Germinal center (tissue), 1 donor: ENCODE measurements at regions not wholly inside any gene's neighbourhood (a gene's known extent, or its start where the extent isn't known, plus 50 kb on each side); places are given as distances from the start of the nearest gene placed in this dataset.
"Not testable (repeated sequence)": the region's sequence is repeated elsewhere in the genome, so short reads cannot be mapped to it uniquely, and the experiment has no call there.

ENCODE experiments used
- DNase-seq: peaks from one replicate; pipeline ENCODE4 v3.0.0; 2012; ENCODE audit warnings: mixed read lengths, low spot score

DNA sequence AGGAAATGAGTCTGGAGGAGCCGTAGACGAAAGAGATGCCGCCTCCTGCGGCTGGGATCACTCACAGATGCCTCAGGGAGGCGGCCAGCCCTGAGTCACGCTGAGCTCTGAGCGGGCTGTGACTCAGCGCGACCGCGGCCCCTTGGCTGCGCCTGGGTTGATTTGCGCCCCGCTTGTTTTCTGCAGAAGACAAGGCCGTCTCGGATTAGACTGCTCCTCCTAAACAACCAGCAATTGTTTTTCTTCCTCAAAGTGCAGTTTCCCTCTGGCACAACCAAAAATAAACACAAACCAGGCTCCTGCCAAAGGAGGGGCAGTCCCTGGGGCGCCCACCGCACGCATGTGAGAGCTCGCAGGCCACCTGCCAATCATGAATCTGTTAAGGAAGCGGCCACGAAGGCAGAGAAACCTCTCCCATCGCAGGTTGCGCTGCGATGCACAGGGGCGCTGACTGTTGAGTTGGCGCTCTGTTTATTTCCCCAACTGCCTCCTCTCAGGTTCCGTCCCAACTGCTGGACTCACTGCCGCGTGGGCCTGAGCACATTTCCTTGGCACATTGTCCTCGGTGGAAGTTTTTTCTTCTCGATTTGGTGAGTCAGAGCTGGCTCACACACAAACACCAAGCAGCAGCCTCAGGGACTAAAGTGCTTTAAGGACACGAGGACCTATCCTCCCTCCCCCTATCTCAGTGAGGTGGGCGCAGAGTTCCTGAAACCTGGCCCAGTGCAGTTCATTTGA, 85.2 kb upstream of the NDUFV2 start:
- peak; percentile 47 for DNase-seq

DNA sequence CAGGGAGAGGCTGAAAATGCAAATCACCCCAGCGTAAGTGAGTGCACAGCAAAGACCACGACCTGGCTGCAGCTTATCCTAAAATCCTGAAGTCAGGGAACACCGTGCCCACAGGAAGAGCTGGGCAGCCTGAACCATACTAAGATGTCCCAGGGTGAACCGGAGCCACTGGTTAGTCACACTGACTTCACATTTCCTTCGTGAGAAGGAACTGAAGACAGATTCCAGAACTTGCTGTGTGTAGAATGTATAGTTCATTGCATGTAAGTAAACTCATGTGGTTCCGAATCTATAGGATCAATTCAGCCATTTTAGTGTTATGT, 84.6 kb upstream of the NDUFV2 start:
- no peak for DNase-seq

DNA sequence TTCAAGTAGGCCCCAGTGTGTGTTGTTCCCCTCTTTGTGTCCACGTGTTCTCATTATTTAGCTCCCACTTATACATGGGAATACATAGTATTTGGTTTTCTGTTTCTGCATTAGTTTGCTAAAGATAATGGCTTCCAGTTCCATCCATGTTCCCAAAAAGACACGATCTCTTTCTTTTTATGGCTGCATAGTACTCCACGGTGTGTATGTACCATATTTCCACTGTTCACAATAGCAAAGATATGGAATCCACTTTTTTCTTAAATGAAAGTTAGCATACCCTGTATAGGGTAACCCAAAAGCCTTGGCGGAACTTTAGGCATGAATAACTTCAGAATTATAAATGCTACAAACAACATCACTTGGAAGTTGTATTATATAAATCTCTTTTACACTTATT, 83.4 kb upstream of the NDUFV2 start:
- DNase-seq = no peak

DNA sequence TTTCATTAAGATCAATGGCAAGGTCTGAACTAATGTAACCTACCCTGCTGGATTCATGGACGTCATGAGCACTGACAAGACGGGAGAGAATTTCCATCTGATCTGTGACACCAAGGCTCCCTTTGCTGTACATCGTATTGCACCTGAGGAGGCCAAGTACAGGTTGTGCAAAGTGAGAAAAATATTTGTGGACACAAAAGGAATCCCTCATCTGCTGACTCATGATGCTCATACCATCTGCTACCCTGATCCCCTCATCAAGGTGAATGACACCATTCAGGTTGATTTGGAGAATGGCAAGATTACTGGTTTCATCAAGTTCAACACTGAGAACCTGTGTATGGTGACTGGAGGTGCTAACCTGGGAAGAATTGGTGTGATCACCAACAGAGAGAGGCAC, 82.3 kb upstream of the NDUFV2 start:
- no peak for DNase-seq

DNA sequence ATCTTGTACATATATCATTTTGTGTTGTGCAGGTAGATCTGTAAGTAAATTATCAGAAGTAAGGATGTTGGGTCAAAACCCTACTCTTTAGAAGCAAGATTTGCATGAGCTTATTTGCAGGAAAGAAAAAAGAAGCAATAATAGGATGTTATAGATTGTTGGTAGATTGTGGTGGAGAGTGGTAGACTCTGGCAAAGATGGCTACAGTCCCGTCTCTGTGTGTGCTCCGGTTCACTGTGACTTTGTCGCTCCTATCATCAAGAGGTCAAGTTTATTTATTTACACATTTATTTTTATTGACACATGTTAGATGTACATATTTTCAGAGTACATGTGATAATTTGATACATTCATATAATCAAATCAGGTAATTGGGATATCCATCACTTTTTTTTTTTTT, 81.0 kb upstream of the NDUFV2 start:
- no peak for DNase-seq

DNA sequence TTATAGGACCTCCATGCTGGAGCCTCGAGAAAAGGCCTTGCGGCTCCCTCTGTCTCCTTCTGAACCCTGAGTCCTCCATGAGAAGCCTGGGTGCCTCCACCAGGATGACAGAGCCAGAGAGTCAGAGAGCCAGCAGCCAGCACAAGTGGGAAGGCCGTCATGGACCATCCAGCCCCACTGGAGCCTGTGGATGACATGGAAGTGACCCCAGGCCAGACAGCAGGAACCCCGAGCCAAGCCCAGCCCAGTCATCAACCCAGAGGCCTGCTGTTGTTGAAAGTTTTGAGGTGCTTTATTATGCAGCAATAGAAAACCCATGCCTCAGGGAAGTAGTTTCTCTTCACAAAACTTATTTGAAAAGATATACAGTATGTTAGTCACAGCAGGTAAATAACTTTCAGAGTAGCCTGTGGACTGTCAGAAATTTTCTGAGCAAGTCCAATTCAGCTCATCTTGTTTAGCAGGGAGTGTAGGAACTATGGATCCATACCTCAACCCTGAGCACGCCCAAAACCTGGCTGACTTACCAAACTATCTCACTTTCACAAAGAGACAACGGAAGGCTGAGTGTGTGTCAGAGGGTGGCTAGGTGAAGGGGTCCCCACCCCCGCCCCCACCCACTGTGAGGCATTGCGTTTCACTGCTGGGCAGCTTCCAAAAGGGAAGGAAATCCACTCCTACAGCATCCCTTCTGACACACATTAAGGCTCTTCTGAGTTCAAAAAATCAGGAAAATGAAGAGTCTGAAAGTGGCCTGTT, 79.9 kb upstream of the NDUFV2 start:
- no peak for DNase-seq

DNA sequence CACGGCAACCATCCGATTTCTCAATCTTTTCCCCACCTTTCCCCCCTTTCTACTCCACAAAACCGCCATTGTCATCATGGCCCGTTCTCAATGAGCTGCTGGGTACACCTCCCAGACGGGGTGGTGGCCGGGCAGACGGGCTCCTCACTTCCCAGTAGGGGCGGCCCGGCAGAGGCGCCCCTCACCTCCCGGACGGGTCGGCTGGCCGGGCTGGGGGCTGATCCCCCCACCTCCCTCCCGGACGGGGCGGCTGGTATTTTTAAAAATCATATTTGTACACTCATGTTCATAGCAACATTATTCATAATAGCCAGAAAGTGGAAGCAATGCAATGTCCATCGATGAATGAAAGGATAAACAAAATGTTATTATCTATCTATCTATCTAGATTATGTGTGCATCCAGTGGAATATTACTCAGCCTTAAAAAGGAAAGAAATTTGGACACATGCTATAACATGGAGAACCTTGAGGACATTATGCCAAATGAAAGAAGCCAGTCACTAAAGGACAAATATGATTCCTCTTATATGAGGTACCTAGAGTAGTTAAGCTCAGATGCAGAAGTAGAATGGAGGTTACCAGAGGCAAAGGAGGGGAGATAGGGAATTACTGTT, 78.4 kb upstream of the NDUFV2 start:
- not testable (repeated sequence) for DNase-seq

DNA sequence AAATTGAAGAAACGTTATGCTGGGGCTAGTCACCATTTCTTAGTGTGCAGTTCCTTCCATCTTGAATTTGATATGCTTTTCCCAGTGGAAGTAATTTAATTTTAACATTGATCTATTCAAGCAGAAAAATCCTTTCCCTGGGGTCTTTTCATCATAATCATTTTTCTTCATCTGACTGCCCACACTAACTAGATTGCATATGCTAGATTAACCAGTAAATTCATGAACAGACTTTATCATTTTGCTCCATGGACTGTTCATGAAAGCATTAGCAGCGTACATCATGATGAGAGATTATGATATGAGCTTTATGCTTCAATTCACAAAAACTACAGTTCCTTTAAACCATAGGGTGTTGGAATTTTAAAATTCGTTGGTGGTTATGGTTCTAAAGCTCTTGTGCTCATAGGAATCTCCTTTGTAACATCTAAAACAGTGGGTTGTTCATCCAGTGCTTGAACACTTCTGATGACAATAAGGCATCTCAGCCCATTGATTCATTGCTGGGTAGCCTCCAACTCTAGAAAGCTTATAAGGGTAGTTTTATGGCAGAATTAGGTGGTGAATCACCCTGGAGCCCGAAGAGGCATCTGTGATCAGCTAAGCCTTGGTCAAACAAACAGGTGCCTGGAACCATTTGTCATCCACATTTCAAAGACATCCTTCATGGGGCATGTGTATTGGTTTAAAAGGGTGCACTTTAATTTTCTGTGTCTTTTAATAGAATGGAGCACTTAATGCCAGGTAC, 77.2 kb upstream of the NDUFV2 start:
- DNase-seq = no peak

DNA sequence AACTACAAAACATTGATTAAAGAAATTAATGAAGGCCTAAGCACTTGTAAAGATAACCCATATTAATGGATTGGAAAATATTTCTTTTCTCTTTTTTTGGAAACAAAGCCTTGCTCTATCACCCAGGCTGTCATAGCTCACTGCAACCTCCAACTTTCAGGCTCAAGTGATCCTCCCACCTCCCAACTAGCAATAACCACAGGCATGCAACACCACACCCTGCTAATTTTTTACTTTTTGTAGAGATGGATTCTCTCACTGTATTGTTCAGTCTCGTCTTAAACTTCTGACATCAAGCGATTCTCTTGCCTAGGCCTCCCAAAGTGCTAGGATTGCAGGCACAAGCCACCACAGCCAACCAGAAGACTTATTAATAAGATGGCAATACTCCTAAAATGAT, 73.4 kb upstream of the NDUFV2 start:
- no peak for DNase-seq

DNA sequence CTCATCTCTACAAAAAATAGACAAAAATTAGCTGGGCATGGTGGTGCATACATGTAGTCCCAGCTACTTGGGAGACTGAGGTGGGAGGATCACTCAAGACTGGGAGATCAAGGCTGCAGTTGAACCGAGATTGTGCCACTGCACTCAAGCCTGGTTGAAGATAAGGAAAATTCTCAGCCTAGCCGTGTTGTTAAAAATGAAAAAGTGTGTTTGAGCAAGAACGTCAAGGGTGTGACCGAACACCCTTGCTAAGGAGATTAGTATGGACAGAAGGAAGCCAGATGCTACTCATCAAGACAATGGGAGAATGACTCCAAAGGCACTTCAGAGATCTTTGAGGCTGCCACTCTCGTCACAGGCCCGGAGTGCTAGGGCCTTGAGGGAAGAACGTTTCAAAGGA, 70.0 kb upstream of the NDUFV2 start:
- no peak for DNase-seq

DNA sequence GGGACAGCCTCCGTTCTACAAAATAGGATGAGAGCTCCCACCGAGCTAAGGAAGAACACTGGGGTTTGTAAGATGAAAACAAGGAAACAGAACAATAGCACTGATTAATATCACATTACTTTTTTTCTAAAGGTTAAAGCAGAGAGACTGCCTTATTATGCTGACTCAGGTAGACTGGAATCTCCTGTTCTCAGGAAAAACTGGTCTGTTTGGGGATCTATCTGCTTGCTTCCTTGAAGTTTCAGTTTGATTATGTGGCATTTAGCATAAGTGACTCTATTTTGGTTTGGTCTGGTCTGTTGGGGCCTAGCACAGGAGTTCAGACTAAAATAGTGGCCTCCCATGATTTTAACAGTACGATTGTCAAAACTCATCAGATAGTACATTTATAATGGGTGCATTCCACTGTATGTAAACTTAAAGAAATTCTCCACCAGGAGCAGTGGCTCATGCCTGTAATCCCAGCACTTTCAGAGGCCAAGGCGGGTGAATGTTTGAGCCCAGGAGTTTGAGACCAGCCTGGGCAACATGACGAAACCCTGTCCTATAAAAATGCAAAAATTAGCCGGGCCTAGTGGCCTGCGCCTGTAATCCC, 64.1 kb upstream of the NDUFV2 start:
- no peak for DNase-seq

DNA sequence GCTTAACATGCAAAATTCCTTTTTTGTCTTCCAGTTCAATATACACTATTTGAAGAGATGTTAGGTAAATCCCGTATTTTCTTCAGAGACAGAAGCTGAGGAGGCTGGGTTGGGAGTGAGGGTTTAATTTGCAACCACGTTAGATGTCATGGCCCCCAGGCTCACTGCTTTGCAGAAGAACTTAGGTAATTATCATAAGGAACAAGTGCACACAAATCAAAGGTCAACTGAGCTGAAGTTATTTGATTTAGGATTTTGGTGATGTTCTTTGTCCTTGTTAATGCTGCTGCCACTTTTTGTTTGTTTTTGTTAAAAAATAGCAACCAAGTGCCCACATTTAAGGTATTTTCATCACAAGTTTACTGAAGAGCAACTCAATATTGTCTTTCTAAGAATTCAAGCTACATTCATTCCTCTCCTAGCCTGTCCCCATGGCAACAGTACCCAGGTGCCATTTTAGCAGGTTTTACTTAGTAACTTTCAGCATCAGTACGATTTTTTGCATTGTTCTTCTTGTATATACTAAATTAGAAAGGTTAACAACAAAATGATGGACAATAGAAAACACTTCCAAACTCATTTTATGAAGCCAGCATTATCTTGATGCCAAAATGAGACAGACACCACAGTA, 62.9 kb upstream of the NDUFV2 start:
- no peak for DNase-seq

DNA sequence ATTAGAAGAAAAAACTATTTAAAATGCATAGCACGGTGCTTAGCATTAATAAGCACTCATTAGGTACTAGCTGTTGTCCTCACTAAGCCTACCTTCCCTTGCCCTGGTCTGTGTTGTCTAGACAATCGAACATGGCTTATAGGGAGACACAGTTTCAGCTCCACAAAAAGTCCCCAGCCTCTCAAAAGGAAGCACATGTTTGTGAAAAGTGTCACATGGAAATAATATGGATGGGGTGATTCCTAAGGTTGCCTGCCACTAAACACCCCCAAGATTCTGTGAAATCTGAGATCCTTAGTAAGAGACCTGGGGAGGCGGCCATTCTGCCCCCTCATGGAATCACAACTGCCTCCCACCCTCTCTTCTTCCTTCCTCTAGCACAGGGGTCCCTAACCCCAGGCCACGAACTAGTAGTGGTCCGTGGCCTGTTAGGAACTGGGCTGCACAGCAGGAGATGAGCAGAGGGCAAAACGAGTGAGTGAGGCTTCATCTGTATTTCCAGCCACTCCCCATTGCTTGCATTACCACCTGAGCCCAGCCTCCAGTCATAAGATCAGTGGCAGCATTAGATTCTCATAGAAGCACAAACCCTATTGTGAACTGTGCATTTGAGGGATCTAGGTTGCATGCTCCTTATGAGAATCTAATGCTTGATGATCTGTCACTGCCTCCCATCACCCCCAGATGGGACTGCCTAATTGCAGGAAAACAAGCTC, 59.6 kb upstream of the NDUFV2 start:
- no peak for DNase-seq

DNA sequence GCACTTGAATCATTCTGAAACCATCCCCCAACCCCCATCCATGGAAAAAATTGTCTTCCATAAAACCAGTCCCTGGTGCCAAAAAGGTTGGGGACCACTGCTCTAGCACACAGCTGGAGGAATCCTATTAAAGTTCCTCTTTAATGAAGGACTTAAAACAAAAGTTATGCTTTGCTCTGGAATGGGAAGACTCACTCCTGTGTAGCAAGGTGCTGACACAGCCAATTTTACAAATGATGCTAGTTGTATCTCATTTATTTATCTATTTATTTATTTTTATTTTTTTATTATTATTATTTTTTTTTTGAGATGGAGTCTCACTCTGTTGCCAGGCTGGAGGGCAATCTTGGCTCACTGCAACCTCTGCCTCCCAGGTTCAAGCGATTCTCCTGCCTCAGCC, 58.9 kb upstream of the NDUFV2 start:
- DNase-seq = no peak

DNA sequence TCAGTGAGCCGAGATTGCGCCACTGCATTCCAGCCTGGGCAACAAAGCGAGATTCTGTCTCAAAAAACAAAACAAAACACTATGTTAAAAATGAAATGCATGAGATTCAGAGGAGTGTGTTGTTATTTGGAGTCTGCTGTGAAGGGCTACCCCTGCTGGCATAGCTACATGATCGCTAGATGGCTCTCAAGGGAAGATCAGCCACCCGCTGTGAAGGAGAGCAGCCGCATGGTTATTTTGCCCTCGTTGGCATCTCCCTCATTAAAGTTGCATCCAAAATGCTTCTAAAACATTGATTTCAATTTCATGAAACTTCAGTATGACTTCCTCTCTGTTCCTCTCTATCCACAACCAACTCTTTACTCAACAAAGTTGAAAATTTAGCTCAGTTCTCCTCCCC, 54.8 kb upstream of the NDUFV2 start:
- no peak for DNase-seq

DNA sequence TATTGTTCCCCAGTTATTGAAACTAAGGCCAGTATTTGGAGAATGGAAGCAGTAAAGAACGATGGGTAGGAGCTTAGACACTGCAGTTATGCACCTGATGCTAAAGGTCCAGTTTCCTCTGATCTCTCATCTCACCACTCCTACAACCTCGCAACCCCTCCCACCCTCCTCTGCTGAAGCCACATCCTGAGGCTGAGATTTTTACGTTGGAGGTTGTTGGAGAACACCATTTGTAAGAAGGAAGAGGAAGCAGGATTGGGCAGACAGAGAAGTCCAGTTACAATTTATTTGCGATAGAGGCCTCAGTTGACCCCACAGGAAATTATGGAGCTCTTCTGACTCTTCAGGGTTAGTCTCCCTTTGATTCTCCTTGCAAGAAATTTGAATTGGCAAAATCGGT, 54.3 kb upstream of the NDUFV2 start:
- no peak for DNase-seq

DNA sequence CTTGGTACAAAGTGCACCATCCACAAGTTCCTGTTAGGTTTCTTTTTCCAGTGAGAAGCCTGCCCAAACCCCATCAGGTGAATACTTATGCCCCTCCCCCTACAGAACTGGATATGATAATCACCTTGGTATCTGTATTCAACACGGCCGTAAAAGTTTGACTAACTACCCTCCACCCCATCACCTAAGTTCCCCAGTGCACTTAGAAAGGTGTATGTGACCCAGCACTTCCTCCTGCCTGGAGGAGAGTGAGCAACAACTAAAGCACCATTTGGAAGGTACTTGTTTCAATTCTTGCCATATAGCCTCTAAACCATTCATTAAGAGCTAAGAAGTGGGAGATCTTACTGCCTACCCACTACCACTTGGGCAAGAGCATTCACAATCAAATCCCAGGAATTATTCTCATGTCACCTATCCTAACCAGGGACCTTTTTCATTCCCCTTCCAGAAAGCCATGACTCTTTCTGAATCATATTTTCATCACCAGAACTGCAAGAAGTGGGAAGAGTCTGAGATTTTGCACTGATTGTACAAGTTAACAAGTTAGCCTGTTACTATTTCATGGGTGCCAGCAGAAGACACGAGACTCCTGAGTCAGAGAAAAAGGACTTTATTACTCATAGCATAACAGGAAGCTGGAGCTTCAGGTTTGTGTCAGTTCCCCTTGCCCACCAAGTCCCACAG, 53.5 kb upstream of the NDUFV2 start:
- DNase-seq = no peak

DNA sequence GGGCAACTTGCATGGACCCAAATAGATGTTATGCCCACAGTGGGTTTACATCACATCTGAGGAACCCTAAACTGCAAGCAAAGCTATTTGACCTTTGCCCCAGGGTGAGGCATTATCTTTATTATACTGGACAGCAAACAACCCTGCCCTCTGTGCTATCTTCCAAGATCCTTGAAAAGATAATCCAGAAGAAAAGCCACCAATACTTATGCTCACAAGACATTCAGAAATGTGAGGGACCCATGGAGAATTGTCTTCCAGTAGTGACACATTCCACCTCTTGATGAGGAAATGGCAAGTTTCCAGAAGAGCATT, 53.0 kb upstream of the NDUFV2 start:
- DNase-seq = no peak

DNA sequence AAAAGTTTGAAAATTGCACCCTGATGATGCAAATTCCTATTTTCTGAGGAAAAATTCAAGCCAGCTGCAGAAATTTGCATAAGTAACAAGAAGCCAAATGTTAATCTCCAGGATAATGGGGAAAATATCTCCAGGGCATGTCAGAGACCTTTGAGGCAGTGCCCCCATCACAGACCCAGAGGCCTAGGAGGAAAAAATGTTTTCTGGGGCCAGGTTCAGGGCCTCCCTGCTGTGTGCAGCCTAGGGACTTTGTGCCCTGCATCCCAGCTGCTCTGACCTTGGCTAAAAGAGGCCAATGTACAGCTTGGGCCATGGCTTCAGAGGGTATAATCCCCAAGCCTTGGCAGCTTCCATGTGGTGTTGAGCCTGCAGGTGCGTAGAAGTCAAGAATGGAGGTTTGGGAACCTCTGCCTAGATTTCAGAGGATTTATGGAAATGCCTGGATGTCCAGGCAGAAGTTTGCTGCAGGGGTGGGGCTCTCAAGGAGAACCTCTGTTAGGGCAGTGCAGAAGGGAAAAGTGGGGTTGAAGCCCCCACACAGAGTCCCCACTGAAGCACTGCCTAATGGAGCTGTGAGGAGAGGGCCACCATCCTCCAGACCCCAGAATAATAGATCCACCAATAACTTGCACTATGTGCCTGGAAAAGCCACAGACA, 51.7 kb upstream of the NDUFV2 start:
- DNase-seq = not testable (repeated sequence)
